ENCODE measurements at regions not wholly inside any gene's neighbourhood (a gene's known extent, or its start where the extent isn't known, plus 50 kb on each side); places are given as distances from the start of the nearest gene placed in this dataset.

DNA sequence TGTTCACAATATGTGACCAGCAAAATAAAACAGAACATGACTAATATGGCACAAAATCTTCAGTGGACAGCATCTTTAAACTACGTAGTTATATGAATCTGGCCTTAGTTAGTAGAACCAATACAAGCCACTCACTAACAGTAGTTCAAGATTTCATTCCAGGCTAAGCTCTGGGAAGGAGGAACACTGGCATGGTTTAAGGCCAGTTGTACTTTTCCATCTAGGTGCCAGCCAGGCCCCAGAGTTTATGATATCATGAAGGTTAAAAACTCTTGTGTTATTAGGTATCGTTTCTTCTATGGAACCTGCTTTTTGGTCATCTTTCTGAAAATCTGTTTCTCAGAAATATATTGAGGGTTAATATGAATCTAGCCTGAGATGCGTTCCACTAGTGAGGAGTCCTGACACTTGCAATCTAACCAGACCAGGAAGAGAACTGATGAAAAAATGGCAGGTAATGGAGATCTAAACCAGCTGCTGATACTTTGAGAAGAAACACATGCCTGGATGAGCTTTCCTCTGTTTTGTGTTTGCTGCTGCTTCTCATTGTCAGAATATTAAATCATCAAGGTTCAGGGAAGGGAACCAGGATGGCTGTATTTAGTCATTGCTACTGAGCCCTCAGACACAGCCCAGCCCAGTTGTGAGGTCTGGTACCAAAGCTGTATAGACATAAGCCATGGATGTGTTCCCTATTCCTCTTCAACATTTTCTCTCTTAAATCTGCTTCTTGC is 182.8 kb upstream of the SETBP1 start:
- no peak overlapping the region for H3K9ac ChIP-seq (ENCODE audit: low read depth, low read length)
- H3K4me1 ChIP-seq (ENCODE audit: insufficient read depth, low read length), result no peaks in the 10 kb centered on the region
- no peaks in the 10 kb centered on the region for H3K9me3 ChIP-seq (ENCODE audit: insufficient read depth, low read depth, low read length)
- H3K4me3 ChIP-seq (ENCODE audit: low read length), result no peak overlapping the region
- WGBS, result 97% methylated on average over 3 of the region's 3 CpGs
- H3K27ac ChIP-seq (ENCODE audit: low read depth, low read length), result no peak overlapping the region
- H3K36me3 ChIP-seq (ENCODE audit: insufficient read depth, low read length), result no peaks in the 10 kb centered on the region
- no peaks in the 10 kb centered on the region for H3K27me3 ChIP-seq (ENCODE audit: insufficient read depth, low read length)

GRCh38 chr18:44500808-44501610 is 179.7 kb upstream of the SETBP1 start:
- H3K4me1 ChIP-seq (ENCODE audit: insufficient read depth, low read length), result no peaks in the 10 kb centered on the region
- WGBS, result 95% methylated on average over 2 of the region's 2 CpGs
- no peaks in the 10 kb centered on the region for H3K9me3 ChIP-seq (ENCODE audit: insufficient read depth, low read depth, low read length)
- no peak overlapping the region for H3K9ac ChIP-seq (ENCODE audit: low read depth, low read length)
- H3K27me3 ChIP-seq (ENCODE audit: insufficient read depth, low read length), result no peaks in the 10 kb centered on the region
- H3K27ac ChIP-seq (ENCODE audit: low read depth, low read length), result no peak overlapping the region
- H3K36me3 ChIP-seq (ENCODE audit: insufficient read depth, low read length), result no peaks in the 10 kb centered on the region
- H3K4me3 ChIP-seq (ENCODE audit: low read length), result no peak overlapping the region

GRCh38 chr18:44502221-44502620 is 178.5 kb upstream of the SETBP1 start:
- Histone ChIP-seq H3K36me3 (ENCODE audit: insufficient read depth, low read length) (no peaks in the 10 kb centered on the region), H3K9me3 (ENCODE audit: insufficient read depth, low read depth, low read length) (no peaks in the 10 kb centered on the region), H3K9ac (ENCODE audit: low read depth, low read length) (no peak overlapping the region), H3K27ac (ENCODE audit: low read depth, low read length) (no peak overlapping the region), H3K4me1 (ENCODE audit: insufficient read depth, low read length) (no peaks in the 10 kb centered on the region), H3K27me3 (ENCODE audit: insufficient read depth, low read length) (no peaks in the 10 kb centered on the region), H3K4me3 (ENCODE audit: low read length) (no peak overlapping the region)
- 100% methylated on average over 1 of the region's 1 CpG for WGBS

GRCh38 chr18:44502790-44503189 is 177.9 kb upstream of the SETBP1 start:
- Histone ChIP-seq H3K36me3 (ENCODE audit: insufficient read depth, low read length) (no peaks in the 10 kb centered on the region), H3K4me3 (ENCODE audit: low read length) (no peak overlapping the region), H3K27ac (ENCODE audit: low read depth, low read length) (no peak overlapping the region), H3K9ac (ENCODE audit: low read depth, low read length) (no peak overlapping the region), H3K9me3 (ENCODE audit: insufficient read depth, low read depth, low read length) (no peaks in the 10 kb centered on the region), H3K27me3 (ENCODE audit: insufficient read depth, low read length) (no peaks in the 10 kb centered on the region), H3K4me1 (ENCODE audit: insufficient read depth, low read length) (no peaks in the 10 kb centered on the region)

DNA sequence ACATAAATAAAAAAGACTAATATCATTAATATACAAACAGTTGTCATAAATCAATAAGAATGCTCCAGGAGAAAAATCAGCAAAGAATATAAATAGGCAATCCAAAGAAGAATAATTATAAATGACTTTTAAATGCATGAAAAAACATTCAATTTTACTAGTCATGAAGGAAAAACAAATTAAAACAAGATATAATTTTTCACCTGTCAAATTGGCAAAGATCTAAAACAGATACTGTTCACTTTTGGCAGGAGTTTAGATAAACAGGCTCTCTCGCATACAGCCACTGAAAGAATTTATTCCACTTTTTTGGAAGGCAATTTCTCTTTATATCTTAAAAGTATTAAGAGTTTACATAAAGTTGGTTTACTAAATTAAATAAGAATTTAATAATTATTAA is 176.8 kb upstream of the SETBP1 start:
- WGBS, result 100% methylated on average over 1 of the region's 1 CpG
- no peaks in the 10 kb centered on the region for H3K4me1 ChIP-seq (ENCODE audit: insufficient read depth, low read length)

DNA sequence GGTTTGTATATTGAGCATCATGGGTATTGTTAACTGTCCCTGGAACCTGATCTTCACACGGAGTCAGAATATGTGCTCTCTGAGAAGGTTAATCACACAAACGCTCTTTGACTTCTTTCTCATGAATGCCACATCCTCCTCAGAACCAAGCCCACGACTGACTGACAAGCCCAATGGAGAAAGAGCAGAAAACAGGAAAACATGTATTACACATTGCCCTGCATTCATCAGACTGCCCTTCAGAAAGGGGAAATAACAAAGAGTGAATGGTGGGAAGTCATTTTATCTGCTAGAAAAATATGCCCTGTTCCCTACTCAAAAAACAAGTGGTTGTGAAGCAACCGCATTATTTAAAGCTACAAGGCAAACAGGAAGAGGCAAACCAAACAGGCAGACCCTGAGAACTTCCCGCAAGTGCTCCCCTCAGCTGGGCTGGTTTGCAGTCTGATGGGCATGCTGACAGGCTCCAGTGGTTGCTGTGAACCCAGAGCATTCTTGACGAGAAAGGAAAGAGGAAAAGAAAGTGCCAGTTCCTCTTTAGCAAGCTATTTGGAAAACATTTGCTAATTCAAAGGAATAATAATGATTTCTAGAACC is 172.9 kb upstream of the SETBP1 start:
- WGBS, result 89% methylated on average over 6 of the region's 6 CpGs
- Histone ChIP-seq H3K9me3 (ENCODE audit: insufficient read depth, low read depth, low read length) (no peaks in the 10 kb centered on the region), H3K27me3 (ENCODE audit: insufficient read depth, low read length) (no peaks in the 10 kb centered on the region), H3K9ac (ENCODE audit: low read depth, low read length) (no peak overlapping the region), H3K36me3 (ENCODE audit: insufficient read depth, low read length) (no peaks in the 10 kb centered on the region), H3K27ac (ENCODE audit: low read depth, low read length) (no peak overlapping the region), H3K4me1 (ENCODE audit: insufficient read depth, low read length) (no peaks in the 10 kb centered on the region), H3K4me3 (ENCODE audit: low read length) (no peak overlapping the region)

More for the DNA sequence above, 176.8 kb upstream of the SETBP1 start:
- H3K9me3 ChIP-seq (ENCODE audit: insufficient read depth, low read depth, low read length), result no peaks in the 10 kb centered on the region
- no peak overlapping the region for H3K4me3 ChIP-seq (ENCODE audit: low read length)
- H3K9ac ChIP-seq (ENCODE audit: low read depth, low read length), result no peak overlapping the region
- no peaks in the 10 kb centered on the region for H3K27me3 ChIP-seq (ENCODE audit: insufficient read depth, low read length)
- no peaks in the 10 kb centered on the region for H3K36me3 ChIP-seq (ENCODE audit: insufficient read depth, low read length)
- H3K27ac ChIP-seq (ENCODE audit: low read depth, low read length), result no peak overlapping the region

DNA sequence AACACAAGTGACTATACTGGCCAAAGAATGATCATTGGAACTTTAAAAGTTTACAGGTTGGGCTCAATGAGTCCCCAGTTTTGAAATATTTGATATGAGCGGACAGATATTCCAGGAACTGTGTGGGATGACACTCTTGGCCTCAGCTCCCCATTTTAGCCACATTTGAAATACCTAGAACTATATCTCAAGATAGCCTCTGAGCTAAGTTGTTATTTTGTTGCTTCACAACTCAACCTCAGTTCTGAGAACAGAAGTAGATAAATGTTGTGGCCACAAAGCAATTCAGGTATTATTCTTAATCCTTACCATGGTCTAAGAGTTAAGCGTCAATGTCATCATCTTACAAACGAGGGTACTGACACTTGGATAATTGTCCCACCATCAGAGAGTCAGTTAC is 172.2 kb upstream of the SETBP1 start:
- Histone ChIP-seq H3K36me3 (ENCODE audit: insufficient read depth, low read length) (no peaks in the 10 kb centered on the region), H3K9ac (ENCODE audit: low read depth, low read length) (no peak overlapping the region), H3K4me3 (ENCODE audit: low read length) (no peak overlapping the region), H3K27me3 (ENCODE audit: insufficient read depth, low read length) (no peaks in the 10 kb centered on the region), H3K4me1 (ENCODE audit: insufficient read depth, low read length) (no peaks in the 10 kb centered on the region), H3K9me3 (ENCODE audit: insufficient read depth, low read depth, low read length) (no peaks in the 10 kb centered on the region), H3K27ac (ENCODE audit: low read depth, low read length) (no peak overlapping the region)
- 98% methylated on average over 3 of the region's 3 CpGs for WGBS

- 86% methylated on average over 2 of the region's 2 CpGs for WGBS
- H3K9me3 ChIP-seq (ENCODE audit: insufficient read depth, low read depth, low read length), result no peaks in the 10 kb centered on the region
- no peaks in the 10 kb centered on the region for H3K27me3 ChIP-seq (ENCODE audit: insufficient read depth, low read length)
- no peak overlapping the region for H3K9ac ChIP-seq (ENCODE audit: low read depth, low read length)
- no peaks in the 10 kb centered on the region for H3K36me3 ChIP-seq (ENCODE audit: insufficient read depth, low read length)
- H3K4me3 ChIP-seq (ENCODE audit: low read length), result no peak overlapping the region
- no peak overlapping the region for H3K27ac ChIP-seq (ENCODE audit: low read depth, low read length)
- H3K4me1 ChIP-seq (ENCODE audit: insufficient read depth, low read length), result no peaks in the 10 kb centered on the region
Measured at GRCh38 chr18:44509048-44509447, 171.6 kb upstream of the SETBP1 start.

DNA sequence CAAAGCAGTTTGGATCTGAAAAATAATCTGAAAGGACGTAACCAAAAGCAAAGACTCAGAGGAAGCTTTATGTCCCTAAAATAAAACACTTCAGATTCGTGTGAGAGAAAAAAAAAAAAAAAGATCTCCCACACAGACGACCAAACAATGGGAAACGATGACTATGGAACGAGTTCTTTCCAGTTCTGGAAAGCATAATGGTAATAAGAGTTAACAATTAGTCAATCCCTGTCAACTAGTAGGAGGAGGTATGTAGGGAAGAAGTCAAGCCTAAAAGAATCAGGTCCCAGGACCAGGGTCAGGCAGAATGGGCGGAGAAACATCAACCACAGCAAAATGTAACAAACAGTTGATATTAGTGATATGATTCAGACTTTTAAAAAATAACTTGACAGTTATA is 170.3 kb upstream of the SETBP1 start:
- no peaks in the 10 kb centered on the region for H3K36me3 ChIP-seq (ENCODE audit: insufficient read depth, low read length)
- H3K9ac ChIP-seq (ENCODE audit: low read depth, low read length), result no peak overlapping the region
- no peaks in the 10 kb centered on the region for H3K4me1 ChIP-seq (ENCODE audit: insufficient read depth, low read length)
- no peaks in the 10 kb centered on the region for H3K27me3 ChIP-seq (ENCODE audit: insufficient read depth, low read length)
- H3K27ac ChIP-seq (ENCODE audit: low read depth, low read length), result no peak overlapping the region
- 86% methylated on average over 4 of the region's 6 CpGs for WGBS
- no peak overlapping the region for H3K4me3 ChIP-seq (ENCODE audit: low read length)
- no peaks in the 10 kb centered on the region for H3K9me3 ChIP-seq (ENCODE audit: insufficient read depth, low read depth, low read length)

DNA sequence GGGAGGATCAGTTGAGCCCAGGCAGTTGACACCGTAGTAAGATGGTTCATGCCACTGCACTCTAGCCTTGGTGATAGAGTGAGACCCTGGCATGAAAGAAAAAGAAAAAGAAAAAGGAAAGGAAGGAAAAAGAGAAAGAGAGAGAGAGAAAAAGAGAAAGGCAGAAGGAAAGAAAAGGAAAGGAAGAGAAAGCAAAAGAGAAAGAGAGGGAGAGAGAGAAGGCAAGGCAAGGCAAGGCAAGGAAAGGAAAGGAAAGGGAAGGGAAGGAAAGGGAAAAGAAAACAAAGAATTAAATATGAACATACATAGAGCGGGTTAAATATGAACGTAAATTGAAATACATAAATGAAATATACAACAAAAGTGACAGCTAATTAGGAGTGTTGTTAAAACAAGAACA is 167.5 kb upstream of the SETBP1 start:
- H3K27me3 ChIP-seq (ENCODE audit: insufficient read depth, low read length), result no peaks in the 10 kb centered on the region
- H3K27ac ChIP-seq (ENCODE audit: low read depth, low read length), result no peak overlapping the region
- 91% methylated on average over 1 of the region's 3 CpGs for WGBS
- H3K9ac ChIP-seq (ENCODE audit: low read depth, low read length), result no peak overlapping the region
- H3K36me3 ChIP-seq (ENCODE audit: insufficient read depth, low read length), result no peaks in the 10 kb centered on the region
- no peaks in the 10 kb centered on the region; the same call in 1 of the 2 replicates for H3K4me1 ChIP-seq (ENCODE audit: insufficient read depth, low read length)
- H3K9me3 ChIP-seq (ENCODE audit: insufficient read depth, low read depth, low read length), result no peaks in the 10 kb centered on the region
- H3K4me3 ChIP-seq (ENCODE audit: low read length), result no peak overlapping the region

- no peak overlapping the region for H3K9ac ChIP-seq (ENCODE audit: low read depth, low read length)
- no peaks in the 10 kb centered on the region; the same call in 1 of the 2 replicates for H3K4me1 ChIP-seq (ENCODE audit: insufficient read depth, low read length)
- no peaks in the 10 kb centered on the region for H3K9me3 ChIP-seq (ENCODE audit: insufficient read depth, low read depth, low read length)
- no peaks in the 10 kb centered on the region for H3K36me3 ChIP-seq (ENCODE audit: insufficient read depth, low read length)
- H3K4me3 ChIP-seq (ENCODE audit: low read length), result no peak overlapping the region
- H3K27me3 ChIP-seq (ENCODE audit: insufficient read depth, low read length), result no peaks in the 10 kb centered on the region
- WGBS, result no CpG with 5 or more reads among the region's 1 CpG
- no peak overlapping the region for H3K27ac ChIP-seq (ENCODE audit: low read depth, low read length)
Measured at GRCh38 chr18:44514106-44514505, 166.6 kb upstream of the SETBP1 start.

All from HUES64 (cell line).